Transverse colon (tissue), 4 donors: ENCODE measurements at regions not wholly inside any gene's neighbourhood (a gene's known extent, or its start where the extent isn't known, plus 50 kb on each side); places are given as distances from the start of the nearest gene placed in this dataset.

Experiments
- EP300 ChIP-seq: sonication (generic); formaldehyde crosslinking; IDR thresholded peaks from one replicate; pipeline ENCODE4 v1.6.1; 2017; ENCODE audit warnings: antibody characterized with exemption, low read depth
- POLR2A ChIP-seq: fragments of 450-650 bp; IDR thresholded peaks from one replicate; pipeline ENCODE4 v1.6.1; 2016; ENCODE audit warnings: antibody characterized with exemption, mild to moderate bottlenecking, moderate library complexity
- POLR2AphosphoS5 ChIP-seq, 3 donors: sonication (generic); formaldehyde crosslinking; IDR thresholded peaks; one replicate each; pipeline ENCODE4 v1.6.1; 2016; ENCODE audit warnings: antibody characterized with exemption in 3 of 3
- TF ChIP-seq, protein P1 (sequence below), 5 experiments: fragments of 200-600 bp in 3 of 5; fragments of 450-650 bp in 2 of 5; sonication (generic) in 3 of 5; IDR thresholded peaks; 1 replicate in 2 of 5; 2 replicates in 3 of 5; pipeline ENCODE4 v1.5.1; 2016 to 2017; ENCODE audit warnings: antibody characterized with exemption in 5 of 5, inconsistent platforms in 3 of 5, mild to moderate bottlenecking in 2 of 5, moderate library complexity in 1 of 5

DNA sequence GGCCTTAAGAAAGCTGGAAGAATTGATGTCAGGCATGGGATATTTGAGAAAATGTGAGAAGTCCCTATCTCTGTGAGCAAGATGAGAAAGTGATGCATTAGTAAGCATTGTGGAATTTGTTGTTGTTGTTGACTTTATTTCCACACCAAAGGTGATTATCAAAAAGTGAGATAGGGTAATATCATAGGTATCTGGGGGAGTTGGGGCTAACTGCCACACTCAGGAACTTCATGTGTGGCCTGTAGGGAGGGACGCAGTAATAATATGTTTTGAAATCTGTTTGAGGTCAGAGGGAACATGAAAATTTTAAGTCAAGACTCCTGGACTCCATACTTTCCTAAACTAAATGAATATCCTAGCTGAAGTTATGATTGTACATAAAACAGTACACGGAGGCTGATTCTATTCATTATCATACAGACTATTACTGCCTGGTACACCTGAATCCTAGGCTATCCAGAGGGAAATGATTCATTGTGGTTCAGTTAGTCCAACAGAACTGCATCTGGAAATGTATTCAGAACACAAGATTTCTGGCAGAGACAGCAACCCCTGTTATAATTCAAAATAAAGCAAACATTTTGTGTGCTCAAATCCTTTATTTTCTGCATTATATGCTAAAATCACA lies 304.8 kb downstream of the CPS1 start:
- TF ChIP-seq POLR2AphosphoS5 (IDR thresholded peaks at IDR 0.05) (no peak), POLR2A (no peak), EP300 (no peak)
- TF ChIP-seq, protein P1, sequence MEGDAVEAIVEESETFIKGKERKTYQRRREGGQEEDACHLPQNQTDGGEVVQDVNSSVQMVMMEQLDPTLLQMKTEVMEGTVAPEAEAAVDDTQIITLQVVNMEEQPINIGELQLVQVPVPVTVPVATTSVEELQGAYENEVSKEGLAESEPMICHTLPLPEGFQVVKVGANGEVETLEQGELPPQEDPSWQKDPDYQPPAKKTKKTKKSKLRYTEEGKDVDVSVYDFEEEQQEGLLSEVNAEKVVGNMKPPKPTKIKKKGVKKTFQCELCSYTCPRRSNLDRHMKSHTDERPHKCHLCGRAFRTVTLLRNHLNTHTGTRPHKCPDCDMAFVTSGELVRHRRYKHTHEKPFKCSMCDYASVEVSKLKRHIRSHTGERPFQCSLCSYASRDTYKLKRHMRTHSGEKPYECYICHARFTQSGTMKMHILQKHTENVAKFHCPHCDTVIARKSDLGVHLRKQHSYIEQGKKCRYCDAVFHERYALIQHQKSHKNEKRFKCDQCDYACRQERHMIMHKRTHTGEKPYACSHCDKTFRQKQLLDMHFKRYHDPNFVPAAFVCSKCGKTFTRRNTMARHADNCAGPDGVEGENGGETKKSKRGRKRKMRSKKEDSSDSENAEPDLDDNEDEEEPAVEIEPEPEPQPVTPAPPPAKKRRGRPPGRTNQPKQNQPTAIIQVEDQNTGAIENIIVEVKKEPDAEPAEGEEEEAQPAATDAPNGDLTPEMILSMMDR (IDR thresholded peaks at IDR 0.05): no peak
